ENCODE measurements at regions not wholly inside any gene's neighbourhood (a gene's known extent, or its start where the extent isn't known, plus 50 kb on each side); places are given as distances from the start of the nearest gene placed in this dataset.

DNA sequence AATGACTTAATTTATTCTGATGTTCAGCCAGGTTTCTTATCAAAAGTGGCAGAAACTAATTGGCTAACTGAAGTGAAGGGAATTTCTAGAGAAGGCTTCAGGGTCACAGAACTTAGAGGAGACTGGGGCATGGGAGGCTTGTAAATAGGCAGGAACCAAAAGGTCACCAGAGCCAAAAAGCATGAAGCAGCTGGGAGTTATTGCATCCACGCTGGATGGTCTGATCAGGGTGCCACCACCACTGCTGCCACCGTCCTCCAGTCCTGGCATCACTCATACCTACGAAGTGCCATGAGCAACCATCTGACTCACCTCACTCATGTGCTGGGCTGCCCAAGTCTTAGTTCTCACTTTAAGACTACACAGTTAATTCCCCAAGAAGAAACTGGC lies 82.5 kb upstream of the DPH5 start:
- TF ChIP-seq ZNF530 (tag by site-specific recombination; IDR thresholded peaks at IDR 0.05; ENCODE audit: low read depth) (no peak), GFI1B (tag by site-specific recombination; IDR thresholded peaks at IDR 0.05) (no peak), ZNF571 (tag by site-specific recombination; IDR thresholded peaks at IDR 0.05) (no peak), ZNF146 (tag by site-specific recombination; IDR thresholded peaks at IDR 0.05) (no peak), ZNF707 (tag by site-specific recombination; IDR thresholded peaks at IDR 0.05) (no peak)
- TF ChIP-seq, protein P1, sequence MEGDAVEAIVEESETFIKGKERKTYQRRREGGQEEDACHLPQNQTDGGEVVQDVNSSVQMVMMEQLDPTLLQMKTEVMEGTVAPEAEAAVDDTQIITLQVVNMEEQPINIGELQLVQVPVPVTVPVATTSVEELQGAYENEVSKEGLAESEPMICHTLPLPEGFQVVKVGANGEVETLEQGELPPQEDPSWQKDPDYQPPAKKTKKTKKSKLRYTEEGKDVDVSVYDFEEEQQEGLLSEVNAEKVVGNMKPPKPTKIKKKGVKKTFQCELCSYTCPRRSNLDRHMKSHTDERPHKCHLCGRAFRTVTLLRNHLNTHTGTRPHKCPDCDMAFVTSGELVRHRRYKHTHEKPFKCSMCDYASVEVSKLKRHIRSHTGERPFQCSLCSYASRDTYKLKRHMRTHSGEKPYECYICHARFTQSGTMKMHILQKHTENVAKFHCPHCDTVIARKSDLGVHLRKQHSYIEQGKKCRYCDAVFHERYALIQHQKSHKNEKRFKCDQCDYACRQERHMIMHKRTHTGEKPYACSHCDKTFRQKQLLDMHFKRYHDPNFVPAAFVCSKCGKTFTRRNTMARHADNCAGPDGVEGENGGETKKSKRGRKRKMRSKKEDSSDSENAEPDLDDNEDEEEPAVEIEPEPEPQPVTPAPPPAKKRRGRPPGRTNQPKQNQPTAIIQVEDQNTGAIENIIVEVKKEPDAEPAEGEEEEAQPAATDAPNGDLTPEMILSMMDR (tag by site-specific recombination; IDR thresholded peaks at IDR 0.05): no peak

Data from HEK293 (cell line).